H1 (cell line): ENCODE measurements at regions not wholly inside any gene's neighbourhood (a gene's known extent, or its start where the extent isn't known, plus 50 kb on each side); places are given as distances from the start of the nearest gene placed in this dataset.

Source experiments
- CTCF ChIA-PET: fragments of 300-600 bp; sonication (Branson Sonifier 250); formaldehyde crosslinking; loops from one replicate; lab custom pipeline; 2021; ENCODE audit not compliant: partially characterized antibody; lab: Charles Lee
- POLR2A ChIA-PET: fragments of 300-600 bp; sonication (Branson Sonifier 250); formaldehyde crosslinking; loops from one replicate; lab custom pipeline; 2021; ENCODE audit warnings: inconsistent platforms; ENCODE audit not compliant: partially characterized antibody; lab: Charles Lee
- DNase-seq, 2 experiments: peaks; one replicate each; pipeline versions ENCODE4 v3.0.0 to v3.0.0-alpha.2; 2010 to 2022; ENCODE audit warnings: low spot score in 2 of 2, low read depth in 1 of 2, mixed read lengths in 1 of 2
- FAIRE-seq: peaks from 2 replicates; lab custom pipeline; 2011; peaks lifted over from hg19 to GRCh38; lab: Jason Lieb, UNC
- H2AFZ ChIP-seq: 2 replicates; pipeline ENCODE4 v1.8.1; 2012; ENCODE audit warnings: low read length, inconsistent platforms
- H2AK5ac ChIP-seq: 2 replicates; pipeline ENCODE4 v1.6.1; 2013; ENCODE audit warnings: low read depth, low read length
- H2BK120ac ChIP-seq: replicated peaks from 2 replicates; pipeline ENCODE3; 2013; ENCODE audit warnings: low read depth, low read length, inconsistent platforms
- H2BK12ac ChIP-seq: 2 replicates; pipeline ENCODE4 v1.6.1; 2013; ENCODE audit warnings: low read depth, low read length
- H2BK15ac ChIP-seq: 2 replicates; pipeline ENCODE4 v1.6.1; 2013; ENCODE audit warnings: low read length
- H2BK20ac ChIP-seq: 2 replicates; pipeline ENCODE4 v1.6.1; 2013; ENCODE audit warnings: low read length
- H2BK5ac ChIP-seq: 2 replicates; pipeline ENCODE4 v1.6.1; 2013; ENCODE audit warnings: low read depth, low read length
- H3K14ac ChIP-seq: 2 replicates; pipeline ENCODE4 v1.6.1; 2013; ENCODE audit warnings: inconsistent platforms; ENCODE audit not compliant: insufficient read length
- H3K18ac ChIP-seq: 2 replicates; pipeline ENCODE4 v1.6.1; 2013; ENCODE audit warnings: low read length; ENCODE audit errors: extremely low read depth
- H3K23ac ChIP-seq: 2 replicates; pipeline ENCODE4 v1.6.1; 2013; ENCODE audit warnings: inconsistent platforms; ENCODE audit not compliant: insufficient read length
- H3K23me2 ChIP-seq: 2 replicates; pipeline ENCODE4 v1.6.1; 2013; ENCODE audit warnings: low read depth, low read length
- H3K27ac ChIP-seq: 2 replicates; pipeline ENCODE4 v1.6.1; 2011; ENCODE audit warnings: low read depth, low read length, inconsistent platforms
- H3K27me3 ChIP-seq, 4 experiments: replicated peaks in 1 of 4; 1 replicate in 1 of 4; 2 replicates in 3 of 4; pipeline versions ENCODE4 v1.6.1 to v1.8.1; 2011 to 2013; ENCODE audit warnings: low read length in 3 of 4, mild to moderate bottlenecking in 3 of 4, inconsistent platforms in 2 of 4, mixed read lengths in 2 of 4, moderate library complexity in 1 of 4; ENCODE audit not compliant: control insufficient read depth in 3 of 4, insufficient read depth in 3 of 4; ENCODE audit errors: extremely low read depth in 1 of 4
- H3K36me3 ChIP-seq, 4 experiments: 2 replicates each; pipeline versions ENCODE4 v1.6.1 to v1.8.1; 2011 to 2013; ENCODE audit warnings: mild to moderate bottlenecking in 4 of 4, low read length in 3 of 4, moderate library complexity in 2 of 4, control low read depth in 1 of 4, inconsistent platforms in 1 of 4; ENCODE audit not compliant: insufficient read depth in 4 of 4, control insufficient read depth in 2 of 4
- H3K4ac ChIP-seq: replicated peaks from 2 replicates; pipeline ENCODE3; 2013; ENCODE audit warnings: low read length, low read depth, mixed read lengths, inconsistent platforms; ENCODE audit not compliant: insufficient read length
- H3K4me1 ChIP-seq, 4 experiments: replicated peaks in 1 of 4; 1 replicate in 1 of 4; 2 replicates in 3 of 4; pipeline versions ENCODE4 v1.6.1 to v1.8.1; 2011 to 2013; ENCODE audit warnings: low read length in 3 of 4, inconsistent platforms in 2 of 4, mixed read lengths in 1 of 4; ENCODE audit not compliant: insufficient read depth in 4 of 4, control insufficient read depth in 3 of 4
- H3K4me2 ChIP-seq, 2 experiments: 2 replicates each; pipeline versions ENCODE4 v1.6.1 to v1.8.1; 2011 to 2013; ENCODE audit warnings: low read depth in 2 of 2, low read length in 2 of 2, control low read depth in 1 of 2, inconsistent platforms in 1 of 2, mild to moderate bottlenecking in 1 of 2; ENCODE audit not compliant: insufficient read depth in 1 of 2
- H3K4me3 ChIP-seq, 4 experiments: fragments of 200-600, 300-600 bp in 1 of 4; sonication (generic), shearing (Covaris generic), sonication (Bioruptor Twin) in 1 of 4; 2 replicates each; pipeline versions ENCODE4 v1.5.1 to v1.8.1; 2011 to 2016; ENCODE audit warnings: low read length in 4 of 4, low read depth in 3 of 4, control low read depth in 2 of 4, inconsistent platforms in 2 of 4, mild to moderate bottlenecking in 2 of 4, mixed read lengths in 1 of 4, moderate library complexity in 1 of 4; ENCODE audit not compliant: insufficient read depth in 2 of 4; ENCODE audit errors: extremely low read depth in 1 of 4
- H3K56ac ChIP-seq: replicated peaks from 2 replicates; pipeline ENCODE3; 2013; ENCODE audit warnings: low read depth, mild to moderate bottlenecking, mixed read lengths, low read length, inconsistent platforms; ENCODE audit not compliant: insufficient read length
- H3K79me1 ChIP-seq: 2 replicates; pipeline ENCODE4 v1.6.1; 2013; ENCODE audit warnings: low read depth, low read length, control low read depth
- H3K79me2 ChIP-seq, 2 experiments: 2 replicates each; pipeline versions ENCODE4 v1.6.1 to v1.8.1; 2012 to 2013; ENCODE audit warnings: low read length in 2 of 2, mild to moderate bottlenecking in 2 of 2, inconsistent platforms in 1 of 2; ENCODE audit not compliant: insufficient read depth in 2 of 2, control insufficient read depth in 1 of 2
- H3K9ac ChIP-seq, 4 experiments: replicated peaks in 1 of 4; 1 replicate in 1 of 4; 2 replicates in 3 of 4; pipeline versions ENCODE4 v1.6.1 to v1.8.1; 2011 to 2013; ENCODE audit warnings: low read depth in 3 of 4, low read length in 3 of 4, control low read depth in 2 of 4, mild to moderate bottlenecking in 2 of 4, moderate library complexity in 2 of 4, inconsistent platforms in 1 of 4; ENCODE audit errors: extremely low read depth in 1 of 4
- H3K9me3 ChIP-seq, 2 experiments: 2 replicates each; pipeline versions ENCODE4 v1.6.1 to v1.8.1; 2012 to 2013; ENCODE audit warnings: mild to moderate bottlenecking in 2 of 2, moderate library complexity in 2 of 2, control low read depth in 1 of 2, inconsistent platforms in 1 of 2, low read depth in 1 of 2, low read length in 1 of 2, mixed read lengths in 1 of 2; ENCODE audit not compliant: insufficient read depth in 2 of 2
- H4K20me1 ChIP-seq, 2 experiments: replicated peaks in 1 of 2; 2 replicates each; pipeline versions ENCODE3 to v1.8.1; 2011 to 2013; ENCODE audit warnings: inconsistent platforms in 2 of 2, low read length in 2 of 2, mild to moderate bottlenecking in 1 of 2; ENCODE audit not compliant: insufficient read depth in 2 of 2, control insufficient read depth in 1 of 2
- H4K5ac ChIP-seq: 2 replicates; pipeline ENCODE4 v1.6.1; 2013; ENCODE audit warnings: low read length, low read depth, mixed read lengths, inconsistent platforms; ENCODE audit not compliant: insufficient read length
- H4K8ac ChIP-seq: 2 replicates; pipeline ENCODE4 v1.8.0; 2013; ENCODE audit warnings: mild to moderate bottlenecking, moderate library complexity, low read length, inconsistent platforms; ENCODE audit not compliant: insufficient read depth; ENCODE audit errors: extremely low read depth
- H4K91ac ChIP-seq: replicated peaks from 2 replicates; pipeline ENCODE3; 2013; ENCODE audit warnings: low read length, mixed read lengths, inconsistent platforms; ENCODE audit not compliant: insufficient read length
- BRCA1 ChIP-seq: IDR thresholded peaks from 2 replicates; pipeline ENCODE4 v1.6.1; 2012; ENCODE audit warnings: low read depth, low read length, improper control_type of control experiment
- CHD1 ChIP-seq: IDR thresholded peaks from 2 replicates; pipeline ENCODE4 v1.6.1; 2012; ENCODE audit warnings: low read depth, low read length, improper control_type of control experiment
- CTBP2 ChIP-seq: IDR thresholded peaks from 2 replicates; pipeline ENCODE4 v1.7.0; 2011; ENCODE audit warnings: borderline replicate concordance, mild to moderate bottlenecking, moderate library complexity, mixed read lengths, low read length; ENCODE audit not compliant: insufficient read depth, insufficient read length
- EP300 ChIP-seq, 2 experiments: IDR thresholded peaks; 1 replicate in 1 of 2; 2 replicates in 1 of 2; pipeline ENCODE4 v1.6.1; 2011 to 2012; ENCODE audit warnings: low read depth in 2 of 2, low read length in 2 of 2, mild to moderate bottlenecking in 2 of 2, borderline replicate concordance in 1 of 2, inconsistent platforms in 1 of 2, moderate library complexity in 1 of 2
- EZH2 ChIP-seq: fragments of 200-600 bp; sonication (generic); IDR thresholded peaks from 2 replicates; pipeline ENCODE4 v1.7.1; 2012; ENCODE audit warnings: low read depth, mild to moderate bottlenecking, moderate library complexity, low read length, inconsistent platforms; ENCODE audit not compliant: severe bottlenecking
- HDAC6 ChIP-seq: IDR thresholded peaks from one replicate; pipeline ENCODE4 v1.7.1; 2012; ENCODE audit warnings: low read depth, mild to moderate bottlenecking, inconsistent platforms, low read length, moderate library complexity
- KDM4A ChIP-seq: IDR thresholded peaks from one replicate; pipeline ENCODE4 v1.7.1; 2012; ENCODE audit warnings: low read depth, mild to moderate bottlenecking, moderate library complexity, low read length, inconsistent platforms; ENCODE audit not compliant: severe bottlenecking
- NANOG ChIP-seq: IDR thresholded peaks from 2 replicates; pipeline ENCODE4 v1.6.1; 2011; ENCODE audit warnings: low read length, low read depth, mild to moderate bottlenecking, inconsistent platforms; ENCODE audit not compliant: insufficient read depth, poor library complexity, severe bottlenecking
- SAP30 ChIP-seq: fragments of 300-600 bp; sonication (generic); IDR thresholded peaks from 2 replicates; pipeline ENCODE4 v1.7.1; 2012; ENCODE audit warnings: low read length, moderate library complexity, mild to moderate bottlenecking, inconsistent platforms; ENCODE audit not compliant: insufficient read depth, insufficient replicate concordance
- TEAD4 ChIP-seq: IDR thresholded peaks from 2 replicates; pipeline ENCODE4 v1.6.1; 2012; ENCODE audit warnings: low read depth, low read length, inconsistent platforms, mixed read lengths
- YY1 ChIP-seq: IDR thresholded peaks from 2 replicates; pipeline ENCODE4 v1.6.1; 2011; ENCODE audit warnings: low read depth, mild to moderate bottlenecking, low read length
- WGBS, 2 experiments: shearing (Covaris generic) in 1 of 2; methylation state at CpG; one replicate each; pipeline versions ENCODE4 v1.1.6 to v1.1.7; 2013 to 2015; ENCODE audit warnings: low lambda C conversion rate in 2 of 2, mixed read lengths in 2 of 2, inconsistent platforms in 1 of 2, low coverage in 1 of 2, missing lambda C conversion rate in 1 of 2; ENCODE audit not compliant: insufficient replicate concordance in 2 of 2, insufficient coverage in 1 of 2, insufficient read length in 1 of 2; ENCODE audit errors: extremely low coverage in 1 of 2, missing lambda C conversion rate in 1 of 2; 5-methylcytosine and 5-hydroxymethylcytosine counted together
- TF ChIP-seq, protein P1 (sequence below): IDR thresholded peaks from 2 replicates; pipeline ENCODE4 v1.6.1; 2011; ENCODE audit warnings: low read depth, mild to moderate bottlenecking, low read length; ENCODE audit not compliant: insufficient read depth
- TF ChIP-seq, protein P2 (sequence below): IDR thresholded peaks from 2 replicates; pipeline ENCODE4 v1.6.1; 2012; ENCODE audit warnings: inconsistent platforms

DNA sequence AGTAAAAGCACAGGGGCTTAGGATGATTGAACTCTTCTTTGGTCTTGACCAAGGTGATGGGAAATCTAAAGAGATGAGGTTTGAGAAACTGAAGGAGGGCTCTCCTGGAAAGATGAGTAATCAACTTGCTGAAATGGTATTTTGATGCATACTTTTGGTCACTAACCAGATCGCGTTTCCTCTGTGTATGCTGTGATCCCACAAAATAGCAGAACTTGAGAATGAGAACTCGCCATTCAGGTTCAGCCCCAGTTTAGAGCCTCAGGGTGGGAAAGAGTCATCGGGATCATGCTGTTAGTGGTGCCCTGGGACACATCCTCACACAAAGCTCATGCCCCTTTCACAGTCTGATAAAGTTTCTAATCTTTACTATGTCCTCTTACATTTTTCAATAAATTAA lies 488.8 kb downstream of the ETNK1 start:
- no peaks in the 10 kb centered on the region for H3K9me3 ChIP-seq
- H4K20me1 ChIP-seq, result no peaks in the 10 kb centered on the region
- no peak overlapping the region for H2BK20ac ChIP-seq
- H4K8ac ChIP-seq, result no peak overlapping the region
- H3K4me2 ChIP-seq, result no peak overlapping the region
- H2BK5ac ChIP-seq, result no peak overlapping the region
- FAIRE-seq (no peak), DNase-seq (no peak)
- H3K4me3 ChIP-seq, result no peak overlapping the region
- no peak overlapping the region for H2AFZ ChIP-seq
- H2BK12ac ChIP-seq, result no peak overlapping the region
- no peaks in the 10 kb centered on the region for H3K27me3 ChIP-seq
- peaks cover 0 to 3% (median 1%) of the 10 kb centered on the region in 4 experiments; a peak in 2 of 7 replicates for H3K4me1 ChIP-seq
- no peaks in the 10 kb centered on the region for H3K36me3 ChIP-seq
- no peak overlapping the region for H3K56ac ChIP-seq
- H2BK120ac ChIP-seq, result no peak overlapping the region
- H2AK5ac ChIP-seq, result no peak overlapping the region
- no peaks in the 10 kb centered on the region for H3K79me1 ChIP-seq
- H4K91ac ChIP-seq, result no peak overlapping the region
- no peak overlapping the region for H3K9ac ChIP-seq
- CTCF ChIA-PET, result interaction anchor here (1.1 to 1.2 kb wide), 2 partner anchors 12 to 257 kb away, joined by 3 read pairs; no protein-coding TSS in a partner anchor
- H3K23me2 ChIP-seq, result no peaks in the 10 kb centered on the region
- H3K18ac ChIP-seq, result no peak overlapping the region
- no peak overlapping the region for H3K4ac ChIP-seq
- H3K79me2 ChIP-seq, result no peaks in the 10 kb centered on the region
- H3K14ac ChIP-seq, result no peak overlapping the region
- no peak overlapping the region for H2BK15ac ChIP-seq
- no peak overlapping the region for H3K23ac ChIP-seq
- H3K27ac ChIP-seq, result no peak overlapping the region
- no peak overlapping the region for H4K5ac ChIP-seq
- 93% methylated on average over 4 of the region's 4 CpGs; no CpG with 5 or more reads in 1 of the 2 experiments for whole genome bisulfite sequencing, 2 experiments
- POLR2A ChIA-PET, result no interaction called here
- no peak for TF ChIP-seq KDM4A
- TF ChIP-seq EP300 (IDR thresholded peaks at IDR 0.05; ENCODE audit: borderline replicate concordance in 1 of 2, low read depth in 2 of 2, low read length in 2 of 2), result no peak
- TF ChIP-seq CTBP2, result no peak
- TF ChIP-seq BRCA1, result no peak
- TF ChIP-seq SAP30, result no peak
- no peak for TF ChIP-seq TEAD4
- TF ChIP-seq, protein P1, sequence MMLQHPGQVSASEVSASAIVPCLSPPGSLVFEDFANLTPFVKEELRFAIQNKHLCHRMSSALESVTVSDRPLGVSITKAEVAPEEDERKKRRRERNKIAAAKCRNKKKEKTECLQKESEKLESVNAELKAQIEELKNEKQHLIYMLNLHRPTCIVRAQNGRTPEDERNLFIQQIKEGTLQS, result no peak
- TF ChIP-seq, protein P2, sequence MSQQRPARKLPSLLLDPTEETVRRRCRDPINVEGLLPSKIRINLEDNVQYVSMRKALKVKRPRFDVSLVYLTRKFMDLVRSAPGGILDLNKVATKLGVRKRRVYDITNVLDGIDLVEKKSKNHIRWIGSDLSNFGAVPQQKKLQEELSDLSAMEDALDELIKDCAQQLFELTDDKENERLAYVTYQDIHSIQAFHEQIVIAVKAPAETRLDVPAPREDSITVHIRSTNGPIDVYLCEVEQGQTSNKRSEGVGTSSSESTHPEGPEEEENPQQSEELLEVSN, result no peak
- no peak for TF ChIP-seq CHD1
- no peak for TF ChIP-seq NANOG
- no peak for TF ChIP-seq EZH2
- TF ChIP-seq YY1, result no peak
- no peak for TF ChIP-seq HDAC6
